ENCODE measurements at regions not wholly inside any gene's neighbourhood (a gene's known extent, or its start where the extent isn't known, plus 50 kb on each side); places are given as distances from the start of the nearest gene placed in this dataset.

- no peak for DNase-seq
Observed at GRCh38 chr3:14273901-14274611, 95.4 kb downstream of the LSM3 start.

DNA sequence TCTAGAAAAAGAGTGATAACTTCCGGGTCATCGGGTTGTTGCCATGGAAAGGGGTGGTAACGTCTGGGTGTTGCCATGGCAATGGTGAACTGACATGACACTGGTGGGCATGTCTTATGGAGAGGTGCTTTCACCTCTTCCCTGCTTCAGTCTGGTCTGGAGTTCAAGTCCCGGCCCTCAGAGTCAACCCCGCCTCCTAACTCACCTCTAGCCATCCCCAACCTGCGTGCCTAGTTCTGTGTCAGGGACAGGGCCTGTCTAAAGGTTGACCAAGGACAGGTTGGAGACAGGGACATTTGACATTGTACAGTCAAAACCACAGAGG, 96.0 kb downstream of the LSM3 start:
- DNase-seq = no peak

DNA sequence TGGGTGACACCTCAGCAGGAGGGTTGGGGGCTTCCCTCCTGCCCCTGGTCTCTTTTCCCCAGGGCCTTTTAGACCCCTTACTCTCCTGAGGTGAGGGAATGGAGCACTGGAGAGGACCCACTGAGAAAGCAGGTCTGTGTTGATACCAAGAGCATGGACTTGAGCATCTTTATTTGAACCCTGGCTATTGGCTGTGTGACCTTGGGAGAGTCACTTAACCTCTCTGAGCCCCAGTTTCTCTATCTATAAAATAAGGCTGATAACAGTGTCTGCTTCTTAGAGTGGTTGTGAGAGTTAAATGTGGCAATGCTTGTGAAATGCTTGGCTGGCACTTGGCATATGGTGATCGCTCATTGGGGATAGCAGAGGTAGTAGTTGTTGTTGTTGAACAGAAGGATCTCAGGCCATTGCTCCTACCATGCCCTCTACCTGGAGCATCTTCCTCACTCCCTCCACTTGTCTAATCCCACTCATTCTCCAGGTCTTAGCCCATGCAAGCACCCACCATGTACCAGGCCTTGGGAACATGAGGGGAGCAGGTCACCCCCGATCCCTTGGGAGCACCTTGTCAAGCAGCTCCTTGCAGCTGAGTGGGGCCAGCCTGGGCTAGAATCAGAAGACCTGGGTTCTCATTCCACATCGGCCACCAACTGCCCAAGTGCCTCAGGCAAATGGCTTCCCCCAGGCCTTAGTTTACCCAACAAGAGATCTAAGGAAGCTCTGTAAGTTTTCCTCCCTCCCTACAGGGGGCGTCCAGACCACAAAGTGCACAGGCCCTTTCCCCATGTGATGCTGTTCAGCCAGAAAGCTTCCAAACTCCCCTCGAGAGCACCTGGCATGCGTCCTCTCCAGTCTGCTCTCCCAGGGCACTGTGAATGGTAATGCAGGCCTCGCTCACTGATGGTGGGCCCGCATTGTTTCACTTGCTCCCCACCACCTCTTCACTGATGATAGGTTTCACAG, 96.7 kb downstream of the LSM3 start:
- DNase-seq = peak in 1 of 5 donors; percentile 18

GRCh38 chr3:14275962-14276909, 97.6 kb downstream of the LSM3 start:
- DNase-seq = no peak

DNA sequence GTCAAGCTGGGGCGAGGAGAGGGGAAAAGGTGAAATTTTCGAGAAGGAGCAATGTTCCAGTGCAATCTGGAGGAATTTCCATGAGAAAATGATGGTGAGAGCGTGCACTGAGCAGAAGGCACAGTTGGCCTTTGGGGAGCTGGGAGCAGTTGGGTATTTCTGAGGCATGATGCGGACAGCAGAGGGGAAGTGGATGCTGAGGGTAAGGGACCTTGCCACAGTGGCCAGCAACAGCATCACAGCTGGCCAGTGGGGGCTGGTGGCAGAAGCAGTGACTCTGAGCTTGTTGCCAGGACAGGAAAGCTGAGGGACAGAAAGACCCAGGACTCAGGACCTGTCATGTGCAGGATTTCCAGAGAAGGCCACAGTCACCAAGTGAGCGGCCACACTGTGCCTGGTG, 98.9 kb downstream of the LSM3 start:
- DNase-seq = no peak

- no peak for DNase-seq
Observed at GRCh38 chr3:14278265-14278798, 99.7 kb downstream of the LSM3 start.

- DNase-seq = no peak
Observed at GRCh38 chr3:14278799-14279625, 100.4 kb downstream of the LSM3 start.

DNA sequence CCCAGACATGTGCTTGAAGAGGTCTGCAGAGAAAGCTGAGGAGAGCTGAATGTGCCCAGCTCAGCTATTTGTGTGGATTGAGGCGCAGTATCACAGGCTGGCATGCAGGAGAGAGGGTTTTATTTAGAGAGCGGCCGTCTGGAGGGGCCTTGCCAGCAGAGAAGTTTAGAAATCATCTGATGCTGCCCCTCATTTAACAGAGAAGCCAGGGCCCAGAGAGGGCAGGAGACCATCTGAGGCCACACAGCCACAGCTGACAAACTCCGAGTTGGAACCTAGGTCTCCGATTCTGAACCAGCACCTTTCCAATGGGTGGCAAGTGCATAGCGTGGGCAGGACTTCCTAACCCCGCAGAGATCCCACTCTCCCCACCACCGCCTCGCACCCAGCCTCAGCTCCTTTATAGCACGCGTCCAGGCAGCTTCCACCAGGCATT, 101.0 kb downstream of the LSM3 start:
- DNase-seq = no peak

DNA sequence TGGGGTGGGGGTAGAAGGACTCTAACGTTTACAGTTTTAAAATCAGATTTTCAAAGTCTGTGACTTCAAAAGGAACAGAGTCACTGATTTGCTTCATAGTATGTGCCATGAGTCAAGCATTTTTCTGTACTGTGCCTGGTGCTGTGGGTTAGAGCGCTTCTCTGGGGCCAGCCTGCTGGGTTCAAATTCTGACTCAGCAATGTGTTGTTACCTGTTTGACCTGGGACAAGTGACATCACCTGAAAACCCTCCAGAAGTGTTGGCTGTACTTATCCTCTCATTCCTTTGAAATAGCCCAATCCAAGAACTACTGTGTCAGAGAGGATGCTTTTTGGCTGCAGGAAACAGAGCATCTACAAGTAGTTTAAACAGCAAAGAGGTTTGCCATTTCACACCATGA, 101.7 kb downstream of the LSM3 start:
- DNase-seq = no peak

DNA sequence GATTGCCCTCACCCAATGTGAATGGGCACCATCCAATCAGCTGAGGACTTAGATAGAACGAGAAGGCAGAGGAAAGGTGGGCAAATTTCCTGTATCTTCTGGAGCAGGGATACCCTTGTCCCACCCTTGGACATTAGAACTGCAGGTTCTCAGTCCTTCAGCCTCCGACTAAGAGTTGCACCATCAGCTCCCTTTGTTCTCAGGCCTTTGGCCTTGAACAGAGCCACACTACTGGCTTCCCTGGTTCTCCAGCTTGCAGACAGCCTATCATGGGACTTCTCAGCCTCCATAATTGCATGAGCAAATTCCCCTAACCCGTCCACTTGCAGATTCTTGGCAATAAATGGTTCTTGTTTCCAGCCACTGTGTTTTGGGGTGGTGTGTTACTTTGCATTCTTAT, 102.4 kb downstream of the LSM3 start:
- peak in 1 of 5 donors; percentile 4 for DNase-seq

GRCh38 chr3:14282001-14282705, 103.5 kb downstream of the LSM3 start:
- DNase-seq = no peak

GRCh38 chr3:14282706-14283075, 104.1 kb downstream of the LSM3 start:
- no peak for DNase-seq

GRCh38 chr3:14283092-14283812, 104.6 kb downstream of the LSM3 start:
- no peak for DNase-seq

DNA sequence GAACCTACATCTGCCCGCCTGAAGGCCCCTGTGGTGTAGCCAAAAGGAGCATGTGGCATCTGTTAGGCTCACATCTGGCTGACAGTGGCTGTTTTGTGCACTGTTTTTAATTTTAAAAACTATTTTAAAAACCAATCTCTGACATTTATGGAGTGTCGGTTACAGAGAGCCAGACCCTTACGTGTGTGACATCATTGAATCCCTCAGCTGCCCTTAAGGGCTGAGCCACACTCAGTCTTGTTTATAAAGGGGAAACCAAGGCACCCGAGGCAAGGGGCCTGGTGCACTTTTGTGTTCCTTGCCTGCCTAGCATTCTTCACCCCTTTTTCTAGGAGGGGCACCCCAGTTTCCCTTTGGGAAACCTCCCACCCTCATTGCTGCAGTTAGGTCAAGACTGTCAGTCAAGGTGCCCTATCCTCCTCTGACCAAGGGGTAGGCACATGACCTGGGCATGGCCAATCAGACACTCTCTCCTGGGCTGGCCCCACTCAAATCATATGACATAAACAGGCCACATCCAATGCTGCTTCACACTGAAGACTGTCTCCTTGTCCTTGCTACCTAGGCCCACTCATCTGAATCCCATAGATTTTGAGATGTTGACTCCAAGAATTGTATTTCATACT, 105.3 kb downstream of the LSM3 start:
- DNase-seq = no peak

DNA sequence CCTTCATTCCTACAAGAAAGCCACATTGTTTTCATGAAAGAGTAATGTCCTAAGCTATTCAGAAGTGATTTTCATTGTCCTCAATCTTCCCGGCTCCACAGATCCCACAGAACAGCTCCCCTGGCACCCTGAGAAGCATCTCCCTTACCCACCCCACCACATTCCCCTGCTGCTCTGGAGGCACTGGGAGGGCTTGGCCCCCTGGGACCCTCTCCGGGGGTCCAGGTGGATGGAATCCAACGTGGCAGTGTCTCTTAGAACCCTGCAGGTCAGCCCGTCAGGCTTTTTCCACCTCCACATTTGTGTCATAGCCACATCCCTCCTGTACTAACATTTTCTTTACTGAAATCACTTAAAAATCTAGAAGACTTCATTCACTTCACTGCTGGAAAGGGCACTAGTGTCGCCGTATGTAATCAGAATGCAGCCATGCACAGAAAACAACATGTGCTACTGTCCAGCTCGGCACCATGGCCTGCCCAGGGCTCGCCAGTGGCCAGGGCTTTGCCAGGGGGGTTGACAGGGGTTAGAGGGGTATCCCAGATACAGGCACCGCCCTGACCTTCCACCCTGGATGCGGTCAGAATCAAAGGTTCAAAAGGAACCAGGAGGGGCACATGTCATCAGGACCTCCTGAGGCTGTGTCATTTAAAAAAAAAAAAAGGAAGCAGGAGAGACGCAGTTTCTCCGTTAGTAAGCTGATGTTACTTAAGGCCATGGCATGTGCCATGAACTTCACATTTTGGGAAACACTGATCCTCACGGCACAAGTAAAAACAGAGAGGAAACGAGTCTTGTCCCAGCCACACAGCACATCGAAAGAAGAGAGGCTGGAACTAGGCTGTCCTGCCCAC, 106.3 kb downstream of the LSM3 start:
- no peak for DNase-seq

DNA sequence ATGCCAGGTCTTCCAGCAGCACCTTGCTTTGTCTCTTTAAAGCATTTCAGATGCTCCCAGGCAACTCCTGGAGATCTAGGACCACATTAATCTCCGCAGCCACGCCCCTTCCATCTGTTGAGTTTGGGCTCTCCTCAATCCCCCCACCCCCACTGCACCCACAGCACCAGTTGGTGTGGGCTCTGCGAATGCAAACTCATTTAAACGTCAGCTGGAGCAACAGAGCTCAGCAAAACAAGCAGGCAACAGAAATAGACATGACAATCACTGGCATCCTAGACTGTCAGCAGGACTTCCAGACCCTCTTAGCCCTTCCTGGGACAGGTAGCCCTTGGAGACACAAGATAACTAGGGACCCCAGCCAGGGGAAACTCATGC, 106.9 kb downstream of the LSM3 start:
- no peak for DNase-seq

DNA sequence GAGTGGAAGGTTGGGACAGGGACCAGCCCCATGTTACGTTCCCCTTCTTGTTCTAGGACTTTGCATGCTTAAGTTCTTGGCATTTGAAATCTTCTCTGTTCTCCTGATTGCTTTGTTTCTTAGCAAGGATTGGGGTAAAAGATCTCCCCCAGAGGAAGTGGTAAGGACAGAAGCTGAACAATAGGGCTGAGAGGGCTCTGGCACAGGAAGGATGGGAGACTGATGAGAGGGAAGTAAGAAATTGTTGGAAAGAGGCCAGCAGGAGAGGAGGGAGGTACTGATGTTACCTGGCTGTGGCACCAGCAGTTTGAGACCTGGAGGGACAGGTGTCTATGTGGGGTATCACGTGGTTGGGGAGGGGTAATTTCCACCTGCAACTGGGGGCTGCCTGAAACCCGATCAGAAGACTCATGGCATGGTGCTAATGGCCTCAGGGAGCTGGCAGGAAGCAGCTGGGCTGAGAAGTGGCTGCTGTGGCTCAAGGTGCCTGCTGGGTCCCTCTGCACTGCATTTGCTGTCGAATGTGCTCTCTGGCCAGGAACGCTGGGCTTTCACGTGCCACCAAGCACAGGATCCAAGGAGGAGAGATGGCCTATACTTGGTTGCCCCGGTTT, 108.4 kb downstream of the LSM3 start:
- DNase-seq = no peak

DNA sequence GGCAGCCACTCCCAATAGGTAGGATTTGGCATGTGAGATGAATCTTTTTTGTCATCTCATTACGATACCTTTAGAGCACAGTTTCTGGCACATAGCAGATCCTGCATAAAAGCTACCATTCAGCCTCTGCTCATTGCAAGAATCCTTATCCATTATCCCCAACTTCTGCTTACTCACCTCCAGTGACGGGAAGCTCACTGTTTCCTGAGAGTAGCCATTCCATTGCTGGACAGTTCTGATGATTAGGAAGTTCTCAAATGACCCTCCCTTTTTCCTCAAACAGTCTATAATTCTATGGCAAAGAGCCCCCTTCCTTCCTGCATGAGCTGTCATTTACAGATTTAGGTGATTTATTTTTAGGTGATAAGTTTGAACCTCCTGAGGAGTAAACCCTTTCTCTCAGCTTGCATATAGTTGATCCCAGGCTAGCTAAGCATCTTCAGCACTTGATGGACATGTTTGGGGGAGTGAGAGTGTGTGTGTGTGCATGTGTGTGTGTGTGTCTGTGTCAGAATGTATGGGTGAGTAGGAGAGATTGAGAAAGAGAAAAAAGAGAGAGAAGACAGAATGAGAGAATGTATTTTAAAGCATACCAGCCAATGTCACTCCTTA, 109.7 kb downstream of the LSM3 start:
- DNase-seq = no peak
